K562 (cell line): ENCODE measurements at regions not wholly inside any gene's neighbourhood (a gene's known extent, or its start where the extent isn't known, plus 50 kb on each side); places are given as distances from the start of the nearest gene placed in this dataset.

Source experiments
- KLF1 ChIP-seq: fragments of 450-650 bp; IDR thresholded peaks from 2 replicates; pipeline ENCODE4 v1.6.1; 2016; ENCODE audit warnings: missing genetic modification characterization, missing compliant biosample characterization
- KLF6 ChIP-seq: fragments of 250-450 bp; sonication (Bioruptor Pico); IDR thresholded peaks from 2 replicates; pipeline ENCODE4 v1.4.0; 2020; ENCODE audit warnings: mild to moderate bottlenecking, moderate library complexity, borderline replicate concordance
- POLR2A ChIP-seq: fragments of 450-650 bp; conservative IDR thresholded peaks from 2 replicates; pipeline ENCODE4 v1.6.1; 2016
- SMARCE1 ChIP-seq: fragments of 450-650 bp; IDR thresholded peaks from 2 replicates; pipeline ENCODE4 v1.7.1; 2016; ENCODE audit warnings: mild to moderate bottlenecking

DNA sequence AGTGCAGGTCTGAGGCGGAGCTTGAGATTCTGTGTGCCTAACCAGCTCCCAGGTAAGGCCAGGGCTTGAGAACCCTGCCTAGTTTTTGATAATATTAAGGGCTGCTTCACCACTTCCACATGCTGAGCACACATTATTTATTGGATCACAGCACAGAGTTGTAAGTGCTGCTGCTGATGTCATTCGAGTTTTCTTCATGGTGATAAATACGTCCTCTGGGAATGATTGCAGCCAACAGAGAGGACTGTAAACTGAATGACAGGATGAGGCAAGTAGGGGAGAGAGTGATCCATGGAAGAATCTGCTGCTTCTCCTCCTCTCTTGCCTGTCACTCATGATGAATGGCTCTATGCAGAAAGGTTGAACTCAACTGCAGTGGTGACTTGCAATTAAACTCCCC, 77.9 kb upstream of the VPS13A start:
- TF ChIP-seq SMARCE1 (no peak), KLF1 (tag) (no peak), POLR2A (no peak), KLF6 (CRISPR knock-in tag) (no peak)
